Kidney (tissue), 13 donors: ENCODE measurements at regions not wholly inside any gene's neighbourhood (a gene's known extent, or its start where the extent isn't known, plus 50 kb on each side); places are given as distances from the start of the nearest gene placed in this dataset.

Experiments used
- DNase-seq, 5 donors: peaks; one replicate each; pipeline ENCODE4 v3.0.0-alpha.2; 2013 to 2020
- FAIRE-seq: peaks from 2 replicates; lab custom pipeline; 2012; peaks lifted over from hg19 to GRCh38; lab: Jason Lieb, UNC
- H3K27ac ChIP-seq, 2 donors: one replicate each; pipeline ENCODE4 v1.7.0; 2013; ENCODE audit warnings: low read depth in 2 of 2, low read length in 2 of 2, inconsistent platforms in 1 of 2
- H3K27me3 ChIP-seq: one replicate; pipeline ENCODE4 v1.7.1; 2013; ENCODE audit warnings: low read length, inconsistent platforms; ENCODE audit not compliant: control insufficient read depth, insufficient read depth
- H3K36me3 ChIP-seq, 3 donors: one replicate each; pipeline versions ENCODE4 v1.7.0 to v1.7.1; 2013; ENCODE audit warnings: low read length in 3 of 3, control low read depth in 1 of 3, inconsistent platforms in 1 of 3; ENCODE audit not compliant: insufficient read depth in 3 of 3, control insufficient read depth in 2 of 3
- H3K4me1 ChIP-seq, 3 donors: one replicate each; pipeline versions ENCODE4 v1.7.0 to v1.7.1; 2013; ENCODE audit warnings: low read length in 3 of 3, inconsistent platforms in 1 of 3, low read depth in 1 of 3; ENCODE audit not compliant: control insufficient read depth in 2 of 3, insufficient read depth in 2 of 3
- H3K4me3 ChIP-seq, 3 donors: one replicate each; pipeline versions ENCODE4 v1.7.0 to v1.8.1; 2013; ENCODE audit warnings: low read length in 3 of 3, control low read depth in 1 of 3, inconsistent platforms in 1 of 3
- H3K9ac ChIP-seq, 3 donors: one replicate each; pipeline versions ENCODE4 v1.7.0 to v1.7.1; 2013; ENCODE audit warnings: low read length in 3 of 3, control low read depth in 1 of 3, inconsistent platforms in 1 of 3
- H3K9me3 ChIP-seq, 3 donors: one replicate each; pipeline versions ENCODE4 v1.7.0 to v1.7.1; 2013; ENCODE audit warnings: low read length in 3 of 3, control low read depth in 1 of 3, inconsistent platforms in 1 of 3; ENCODE audit not compliant: control insufficient read depth in 2 of 3, insufficient read depth in 1 of 3
- intact Hi-C: fragments of 100-400 bp; cut with DNase I; formaldehyde crosslinking; loops from one replicate; pipeline ENCODE4 v1.11.1; 2022
- TF ChIP-seq, protein P1 (sequence below): IDR thresholded peaks from 3 replicates; pipeline ENCODE4 v1.5.1; 2012; ENCODE audit warnings: mild to moderate bottlenecking, moderate library complexity, borderline replicate concordance; ENCODE audit not compliant: insufficient read depth; ENCODE audit errors: extremely low read depth
- donor health status: control.
- donor health status: control.
- donor health status: control.
- donor health status: control.
- donor health status: control.
- donor health status: DM: yes; HTN: yes; CAD: no.
- donor health status: Normal renal cell carcinoma (clear cell type).

DNA sequence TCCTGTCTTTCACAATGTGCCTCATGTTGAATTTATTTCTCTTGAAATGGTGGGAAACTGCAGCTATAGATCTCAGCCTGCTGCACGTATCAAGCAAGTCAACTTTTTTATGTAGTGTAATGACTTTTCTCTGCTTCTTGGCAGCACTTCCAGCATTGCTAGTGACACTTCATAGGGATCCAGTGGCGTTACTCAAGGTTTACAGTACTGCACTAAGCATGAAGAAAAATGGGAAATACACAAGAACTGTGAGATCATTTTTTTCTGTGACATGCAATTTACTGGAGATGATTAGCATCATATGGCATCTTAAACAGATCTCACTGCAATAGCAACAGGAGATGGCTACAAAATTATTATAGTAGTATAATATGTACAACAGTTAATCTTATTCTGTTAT is 90.9 kb downstream of the POLR1F start:
- FAIRE-seq, result no peak
- intact Hi-C loops, result no loop called here
- no peaks in the 10 kb centered on the region for H3K27me3 ChIP-seq
- DNase-seq, result peak in 2 of 5 donors; percentile 31 to 82
- H3K36me3 ChIP-seq, result no peaks in the 10 kb centered on the region
- no peak overlapping the region for H3K9ac ChIP-seq
- no peak overlapping the region for H3K4me3 ChIP-seq
- TF ChIP-seq, protein P1, sequence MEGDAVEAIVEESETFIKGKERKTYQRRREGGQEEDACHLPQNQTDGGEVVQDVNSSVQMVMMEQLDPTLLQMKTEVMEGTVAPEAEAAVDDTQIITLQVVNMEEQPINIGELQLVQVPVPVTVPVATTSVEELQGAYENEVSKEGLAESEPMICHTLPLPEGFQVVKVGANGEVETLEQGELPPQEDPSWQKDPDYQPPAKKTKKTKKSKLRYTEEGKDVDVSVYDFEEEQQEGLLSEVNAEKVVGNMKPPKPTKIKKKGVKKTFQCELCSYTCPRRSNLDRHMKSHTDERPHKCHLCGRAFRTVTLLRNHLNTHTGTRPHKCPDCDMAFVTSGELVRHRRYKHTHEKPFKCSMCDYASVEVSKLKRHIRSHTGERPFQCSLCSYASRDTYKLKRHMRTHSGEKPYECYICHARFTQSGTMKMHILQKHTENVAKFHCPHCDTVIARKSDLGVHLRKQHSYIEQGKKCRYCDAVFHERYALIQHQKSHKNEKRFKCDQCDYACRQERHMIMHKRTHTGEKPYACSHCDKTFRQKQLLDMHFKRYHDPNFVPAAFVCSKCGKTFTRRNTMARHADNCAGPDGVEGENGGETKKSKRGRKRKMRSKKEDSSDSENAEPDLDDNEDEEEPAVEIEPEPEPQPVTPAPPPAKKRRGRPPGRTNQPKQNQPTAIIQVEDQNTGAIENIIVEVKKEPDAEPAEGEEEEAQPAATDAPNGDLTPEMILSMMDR, result no peak
- H3K9me3 ChIP-seq, result no peaks in the 10 kb centered on the region
- no peaks in the 10 kb centered on the region for H3K4me1 ChIP-seq
- H3K27ac ChIP-seq, result no peak overlapping the region

DNA sequence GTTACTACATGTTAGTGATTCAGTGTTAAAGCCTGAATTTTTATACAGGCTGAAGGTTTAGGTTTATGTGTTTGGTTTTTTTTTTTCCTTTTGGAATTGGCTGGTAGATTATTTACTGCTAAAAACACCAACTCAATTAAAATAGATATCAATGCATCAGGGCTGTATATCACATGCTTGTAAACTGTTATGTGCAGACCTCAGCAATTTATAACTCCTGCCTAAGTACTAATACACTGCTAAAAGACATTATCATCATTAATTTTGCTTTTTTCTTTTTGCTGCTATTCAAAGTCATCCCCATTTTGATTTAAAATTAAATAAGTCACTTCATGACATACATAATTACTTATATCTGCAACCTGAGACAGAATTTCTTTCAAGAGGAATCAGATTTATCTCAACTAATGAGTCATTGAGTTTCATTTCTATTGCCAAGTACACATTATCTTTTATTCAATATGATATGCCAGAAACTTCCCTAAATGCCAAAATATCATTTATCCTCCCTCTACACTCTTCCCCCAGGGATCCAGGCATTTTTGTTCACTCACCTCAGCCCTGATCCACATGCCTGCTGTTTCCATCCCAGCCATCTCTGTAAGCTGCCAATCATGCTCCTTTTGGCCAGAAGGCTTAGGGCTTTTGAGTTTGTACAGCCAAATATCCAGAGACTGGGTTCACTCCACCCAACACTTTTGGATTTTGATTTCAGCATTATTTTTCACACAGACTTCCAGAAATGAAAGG is 98.5 kb downstream of the POLR1F start:
- intact Hi-C loops, result no loop called here
- no peaks in the 10 kb centered on the region for H3K4me1 ChIP-seq
- H3K36me3 ChIP-seq, result no peaks in the 10 kb centered on the region
- no peaks in the 10 kb centered on the region for H3K27me3 ChIP-seq
- TF ChIP-seq, protein P1, result no peak
- no peak overlapping the region for H3K27ac ChIP-seq
- DNase-seq (no peak), FAIRE-seq (no peak)
- H3K9me3 ChIP-seq, result no peaks in the 10 kb centered on the region
- no peak overlapping the region for H3K9ac ChIP-seq
- no peak overlapping the region for H3K4me3 ChIP-seq

DNA sequence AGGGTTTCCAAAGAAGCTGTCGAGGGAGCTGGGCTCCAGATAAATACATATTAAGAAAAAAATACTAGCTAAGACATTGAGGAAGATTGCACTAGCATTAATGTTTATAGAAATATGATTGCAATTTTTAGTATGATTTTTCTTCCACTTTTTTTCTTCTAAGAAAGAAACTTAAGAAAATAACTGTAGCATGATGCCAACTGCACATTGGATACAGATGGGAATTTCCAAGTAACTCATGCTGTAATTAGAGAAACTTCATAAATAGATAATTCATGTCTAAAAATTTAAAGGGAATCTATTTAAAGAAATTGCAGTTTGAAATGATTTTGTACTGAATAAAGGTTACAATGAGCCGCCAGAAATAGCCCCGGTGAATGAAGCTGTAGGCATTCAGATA is 119.4 kb downstream of the POLR1F start:
- Histone ChIP-seq H3K4me1 (no peaks in the 10 kb centered on the region), H3K27ac (no peak overlapping the region), H3K4me3 (no peak overlapping the region), H3K9me3 (no peaks in the 10 kb centered on the region), H3K36me3 (no peaks in the 10 kb centered on the region), H3K27me3 (no peaks in the 10 kb centered on the region), H3K9ac (no peak overlapping the region)
- intact Hi-C loops, result no loop called here
- DNase-seq, result no peak
- TF ChIP-seq, protein P1, result no peak
- FAIRE-seq, result no peak
